Brain microvascular endothelial cell (primary cell): ENCODE measurements at regions not wholly inside any gene's neighbourhood (a gene's known extent, or its start where the extent isn't known, plus 50 kb on each side); places are given as distances from the start of the nearest gene placed in this dataset.

Experiments used
- DNase-seq: peaks from one replicate; pipeline ENCODE4 v3.0.0-alpha.2; 2020
- H3K27ac ChIP-seq: fragments of 250-450 bp; sonication (Bioruptor Pico); 2 replicates; pipeline ENCODE4 v1.5.1; 2020; ENCODE audit warnings: mild to moderate bottlenecking, moderate library complexity
- H3K27me3 ChIP-seq: fragments of 250-450 bp; sonication (Bioruptor Pico); replicated peaks from 2 replicates; pipeline ENCODE4 v1.5.1; 2020; ENCODE audit warnings: mild to moderate bottlenecking
- H3K36me3 ChIP-seq: fragments of 250-450 bp; sonication (Bioruptor Pico); replicated peaks from 2 replicates; pipeline ENCODE4 v1.5.1; 2020; ENCODE audit warnings: mild to moderate bottlenecking
- H3K4me3 ChIP-seq: 2 replicates; pipeline ENCODE4 v1.5.1; 2011; ENCODE audit warnings: low read depth, mild to moderate bottlenecking, control low read depth, low read length, moderate library complexity
- CTCF ChIP-seq: IDR thresholded peaks from 2 replicates; pipeline ENCODE4 v1.5.1; 2011; ENCODE audit warnings: low read depth, mild to moderate bottlenecking, moderate library complexity, low read length, control low read depth, inconsistent platforms; ENCODE audit errors: missing control alignments
- in situ Hi-C: cut with HindIII; loops from 2 replicates; pipeline ENCODE4 v1.10.0; 2017; ENCODE audit warnings: low sequenced_read_pairs, low pct_ligation_motif_present

- H3K27me3 ChIP-seq = no peaks in the 10 kb centered on the region
- no peak overlapping the region for H3K4me3 ChIP-seq
- no peak for TF ChIP-seq CTCF
- H3K27ac ChIP-seq = no peak overlapping the region
- no peaks in the 10 kb centered on the region for H3K36me3 ChIP-seq
- in situ Hi-C loops = no loop called here
- peak; percentile 21 for DNase-seq
These were observed 532.8 kb downstream of the FBXO15 start for GRCh38 chr18:73614812-73615211.

- no peak overlapping the region for H3K4me3 ChIP-seq
- no peak for TF ChIP-seq CTCF
- DNase-seq = no peak
- no peak overlapping the region for H3K27ac ChIP-seq
- in situ Hi-C loops = no loop called here
- no peaks in the 10 kb centered on the region for H3K36me3 ChIP-seq
- no peaks in the 10 kb centered on the region for H3K27me3 ChIP-seq
These were observed 533.8 kb downstream of the FBXO15 start for GRCh38 chr18:73613706-73614340.

- DNase-seq = no peak
- in situ Hi-C loops = no loop called here
- Histone ChIP-seq H3K27me3 (no peaks in the 10 kb centered on the region), H3K27ac (no peak overlapping the region), H3K36me3 (no peaks in the 10 kb centered on the region), H3K4me3 (no peak overlapping the region)
- no peak for TF ChIP-seq CTCF
These were observed 549.6 kb downstream of the FBXO15 start for GRCh38 chr18:73597832-73598615.

GRCh38 chr18:73594749-73595148 is 552.9 kb downstream of the FBXO15 start:
- Histone ChIP-seq H3K36me3 (no peaks in the 10 kb centered on the region), H3K27ac (no peak overlapping the region), H3K4me3 (no peak overlapping the region), H3K27me3 (no peaks in the 10 kb centered on the region)
- TF ChIP-seq CTCF = no peak
- in situ Hi-C loops = no loop called here
- DNase-seq = no peak

GRCh38 chr18:73593207-73593606 is 554.4 kb downstream of the FBXO15 start:
- no peak for DNase-seq
- in situ Hi-C loops = no loop called here

More at GRCh38 chr18:73593207-73593606, 554.4 kb downstream of the FBXO15 start:
- H3K27ac ChIP-seq = no peak overlapping the region
- H3K4me3 ChIP-seq = no peak overlapping the region
- H3K27me3 ChIP-seq = no peaks in the 10 kb centered on the region
- TF ChIP-seq CTCF = no peak
- no peaks in the 10 kb centered on the region for H3K36me3 ChIP-seq
